ENCODE measurements at regions not wholly inside any gene's neighbourhood (a gene's known extent, or its start where the extent isn't known, plus 50 kb on each side); places are given as distances from the start of the nearest gene placed in this dataset.

DNA sequence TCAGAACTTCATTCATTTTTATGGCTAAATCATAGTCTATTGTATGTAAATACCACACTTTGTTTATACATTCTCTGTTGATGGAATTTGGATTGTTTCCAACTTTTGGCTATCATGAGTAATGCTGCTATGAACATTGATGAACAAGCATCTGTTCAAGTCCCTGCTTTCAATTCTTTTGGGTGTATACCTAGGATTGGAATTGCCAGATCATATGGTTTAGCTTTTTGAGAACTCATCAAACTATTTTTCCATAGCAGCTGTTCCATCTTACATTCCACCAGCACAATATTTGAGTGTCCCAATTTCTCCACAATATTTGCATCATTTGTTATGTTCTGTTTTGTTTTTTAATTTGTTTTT lies 52.3 kb upstream of the CCND2 start:
- no peak for ATAC-seq
- Histone ChIP-seq H2AFZ (no peak overlapping the region), H3K4me1 (ENCODE audit: insufficient read depth) (peaks cover 11% of the 10 kb centered on the region; the same call in 1 of the 2 replicates), H3K79me2 (replicated peaks; ENCODE audit: insufficient read depth) (no peaks in the 10 kb centered on the region), H4K20me1 (replicated peaks; ENCODE audit: insufficient read depth) (no peaks in the 10 kb centered on the region), H3K27me3 (ENCODE audit: insufficient read depth) (no peaks in the 10 kb centered on the region), H3K27ac (ENCODE audit: low read depth) (no peak overlapping the region), H3F3A (replicated peaks; ENCODE audit: low read depth) (no peaks in the 10 kb centered on the region), H3K4me3 (no peak overlapping the region), H3K4me2 (no peak overlapping the region), H3K9me2 (ENCODE audit: insufficient read depth) (no peaks in the 10 kb centered on the region; the same call in none of the 2 replicates), H3K36me3 (ENCODE audit: insufficient read depth) (no peaks in the 10 kb centered on the region)
- no peak overlapping the region for H3K4me3 Mint-ChIP-seq
- H3K9me3 Mint-ChIP-seq = peaks cover 3% of the 10 kb centered on the region; the same call in 1 of the 3 replicates
- H3K27ac Mint-ChIP-seq = no peak overlapping the region
- H3K27me3 Mint-ChIP-seq (ENCODE audit: insufficient read depth, low read depth, poor library complexity) = peaks cover 12% of the 10 kb centered on the region
- TF ChIP-seq EZH2 (IDR thresholded peaks at IDR 0.05; ENCODE audit: low read depth, unreplicated experiment) = no peak
- no peak for TF ChIP-seq STAT1 (IDR thresholded peaks at IDR 0.05; ENCODE audit: unreplicated experiment)
- TF ChIP-seq CREB1 (CRISPR knock-in tag; IDR thresholded peaks at IDR 0.05; ENCODE audit: low read depth) = no peak
- TF ChIP-seq, protein P1, sequence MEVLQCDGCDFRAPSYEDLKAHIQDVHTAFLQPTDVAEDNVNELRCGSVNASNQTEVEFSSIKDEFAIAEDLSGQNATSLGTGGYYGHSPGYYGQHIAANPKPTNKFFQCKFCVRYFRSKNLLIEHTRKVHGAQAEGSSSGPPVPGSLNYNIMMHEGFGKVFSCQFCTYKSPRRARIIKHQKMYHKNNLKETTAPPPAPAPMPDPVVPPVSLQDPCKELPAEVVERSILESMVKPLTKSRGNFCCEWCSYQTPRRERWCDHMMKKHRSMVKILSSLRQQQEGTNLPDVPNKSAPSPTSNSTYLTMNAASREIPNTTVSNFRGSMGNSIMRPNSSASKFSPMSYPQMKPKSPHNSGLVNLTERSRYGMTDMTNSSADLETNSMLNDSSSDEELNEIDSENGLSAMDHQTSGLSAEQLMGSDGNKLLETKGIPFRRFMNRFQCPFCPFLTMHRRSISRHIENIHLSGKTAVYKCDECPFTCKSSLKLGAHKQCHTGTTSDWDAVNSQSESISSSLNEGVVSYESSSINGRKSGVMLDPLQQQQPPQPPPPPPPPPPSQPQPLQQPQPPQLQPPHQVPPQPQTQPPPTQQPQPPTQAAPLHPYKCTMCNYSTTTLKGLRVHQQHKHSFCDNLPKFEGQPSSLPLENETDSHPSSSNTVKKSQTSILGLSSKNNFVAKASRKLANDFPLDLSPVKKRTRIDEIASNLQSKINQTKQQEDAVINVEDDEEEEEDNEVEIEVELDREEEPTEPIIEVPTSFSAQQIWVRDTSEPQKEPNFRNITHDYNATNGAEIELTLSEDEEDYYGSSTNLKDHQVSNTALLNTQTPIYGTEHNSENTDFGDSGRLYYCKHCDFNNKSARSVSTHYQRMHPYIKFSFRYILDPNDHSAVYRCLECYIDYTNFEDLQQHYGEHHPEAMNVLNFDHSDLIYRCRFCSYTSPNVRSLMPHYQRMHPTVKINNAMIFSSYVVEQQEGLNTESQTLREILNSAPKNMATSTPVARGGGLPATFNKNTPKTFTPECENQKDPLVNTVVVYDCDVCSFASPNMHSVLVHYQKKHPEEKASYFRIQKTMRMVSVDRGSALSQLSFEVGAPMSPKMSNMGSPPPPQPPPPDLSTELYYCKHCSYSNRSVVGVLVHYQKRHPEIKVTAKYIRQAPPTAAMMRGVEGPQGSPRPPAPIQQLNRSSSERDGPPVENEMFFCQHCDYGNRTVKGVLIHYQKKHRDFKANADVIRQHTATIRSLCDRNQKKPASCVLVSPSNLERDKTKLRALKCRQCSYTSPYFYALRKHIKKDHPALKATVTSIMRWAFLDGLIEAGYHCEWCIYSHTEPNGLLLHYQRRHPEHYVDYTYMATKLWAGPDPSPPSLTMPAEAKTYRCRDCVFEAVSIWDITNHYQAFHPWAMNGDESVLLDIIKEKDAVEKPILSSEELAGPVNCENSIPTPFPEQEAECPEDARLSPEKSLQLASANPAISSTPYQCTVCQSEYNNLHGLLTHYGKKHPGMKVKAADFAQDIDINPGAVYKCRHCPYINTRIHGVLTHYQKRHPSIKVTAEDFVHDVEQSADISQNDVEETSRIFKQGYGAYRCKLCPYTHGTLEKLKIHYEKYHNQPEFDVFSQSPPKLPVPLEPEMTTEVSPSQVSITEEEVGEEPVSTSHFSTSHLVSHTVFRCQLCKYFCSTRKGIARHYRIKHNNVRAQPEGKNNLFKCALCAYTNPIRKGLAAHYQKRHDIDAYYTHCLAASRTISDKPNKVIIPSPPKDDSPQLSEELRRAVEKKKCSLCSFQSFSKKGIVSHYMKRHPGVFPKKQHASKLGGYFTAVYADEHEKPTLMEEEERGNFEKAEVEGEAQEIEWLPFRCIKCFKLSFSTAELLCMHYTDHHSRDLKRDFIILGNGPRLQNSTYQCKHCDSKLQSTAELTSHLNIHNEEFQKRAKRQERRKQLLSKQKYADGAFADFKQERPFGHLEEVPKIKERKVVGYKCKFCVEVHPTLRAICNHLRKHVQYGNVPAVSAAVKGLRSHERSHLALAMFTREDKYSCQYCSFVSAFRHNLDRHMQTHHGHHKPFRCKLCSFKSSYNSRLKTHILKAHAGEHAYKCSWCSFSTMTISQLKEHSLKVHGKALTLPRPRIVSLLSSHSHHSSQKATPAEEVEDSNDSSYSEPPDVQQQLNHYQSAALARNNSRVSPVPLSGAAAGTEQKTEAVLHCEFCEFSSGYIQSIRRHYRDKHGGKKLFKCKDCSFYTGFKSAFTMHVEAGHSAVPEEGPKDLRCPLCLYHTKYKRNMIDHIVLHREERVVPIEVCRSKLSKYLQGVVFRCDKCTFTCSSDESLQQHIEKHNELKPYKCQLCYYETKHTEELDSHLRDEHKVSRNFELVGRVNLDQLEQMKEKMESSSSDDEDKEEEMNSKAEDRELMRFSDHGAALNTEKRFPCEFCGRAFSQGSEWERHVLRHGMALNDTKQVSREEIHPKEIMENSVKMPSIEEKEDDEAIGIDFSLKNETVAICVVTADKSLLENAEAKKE (CRISPR knock-in tag; IDR thresholded peaks at IDR 0.05) = no peak
- TF ChIP-seq ZNF331 (CRISPR knock-in tag; IDR thresholded peaks at IDR 0.05; ENCODE audit: low read depth) = no peak
- no peak for TF ChIP-seq JUNB (IDR thresholded peaks at IDR 0.05; ENCODE audit: unreplicated experiment)
- TF ChIP-seq, protein P2, sequence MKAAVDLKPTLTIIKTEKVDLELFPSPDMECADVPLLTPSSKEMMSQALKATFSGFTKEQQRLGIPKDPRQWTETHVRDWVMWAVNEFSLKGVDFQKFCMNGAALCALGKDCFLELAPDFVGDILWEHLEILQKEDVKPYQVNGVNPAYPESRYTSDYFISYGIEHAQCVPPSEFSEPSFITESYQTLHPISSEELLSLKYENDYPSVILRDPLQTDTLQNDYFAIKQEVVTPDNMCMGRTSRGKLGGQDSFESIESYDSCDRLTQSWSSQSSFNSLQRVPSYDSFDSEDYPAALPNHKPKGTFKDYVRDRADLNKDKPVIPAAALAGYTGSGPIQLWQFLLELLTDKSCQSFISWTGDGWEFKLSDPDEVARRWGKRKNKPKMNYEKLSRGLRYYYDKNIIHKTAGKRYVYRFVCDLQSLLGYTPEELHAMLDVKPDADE (IDR thresholded peaks at IDR 0.05) = no peak
- TF ChIP-seq, protein P3, sequence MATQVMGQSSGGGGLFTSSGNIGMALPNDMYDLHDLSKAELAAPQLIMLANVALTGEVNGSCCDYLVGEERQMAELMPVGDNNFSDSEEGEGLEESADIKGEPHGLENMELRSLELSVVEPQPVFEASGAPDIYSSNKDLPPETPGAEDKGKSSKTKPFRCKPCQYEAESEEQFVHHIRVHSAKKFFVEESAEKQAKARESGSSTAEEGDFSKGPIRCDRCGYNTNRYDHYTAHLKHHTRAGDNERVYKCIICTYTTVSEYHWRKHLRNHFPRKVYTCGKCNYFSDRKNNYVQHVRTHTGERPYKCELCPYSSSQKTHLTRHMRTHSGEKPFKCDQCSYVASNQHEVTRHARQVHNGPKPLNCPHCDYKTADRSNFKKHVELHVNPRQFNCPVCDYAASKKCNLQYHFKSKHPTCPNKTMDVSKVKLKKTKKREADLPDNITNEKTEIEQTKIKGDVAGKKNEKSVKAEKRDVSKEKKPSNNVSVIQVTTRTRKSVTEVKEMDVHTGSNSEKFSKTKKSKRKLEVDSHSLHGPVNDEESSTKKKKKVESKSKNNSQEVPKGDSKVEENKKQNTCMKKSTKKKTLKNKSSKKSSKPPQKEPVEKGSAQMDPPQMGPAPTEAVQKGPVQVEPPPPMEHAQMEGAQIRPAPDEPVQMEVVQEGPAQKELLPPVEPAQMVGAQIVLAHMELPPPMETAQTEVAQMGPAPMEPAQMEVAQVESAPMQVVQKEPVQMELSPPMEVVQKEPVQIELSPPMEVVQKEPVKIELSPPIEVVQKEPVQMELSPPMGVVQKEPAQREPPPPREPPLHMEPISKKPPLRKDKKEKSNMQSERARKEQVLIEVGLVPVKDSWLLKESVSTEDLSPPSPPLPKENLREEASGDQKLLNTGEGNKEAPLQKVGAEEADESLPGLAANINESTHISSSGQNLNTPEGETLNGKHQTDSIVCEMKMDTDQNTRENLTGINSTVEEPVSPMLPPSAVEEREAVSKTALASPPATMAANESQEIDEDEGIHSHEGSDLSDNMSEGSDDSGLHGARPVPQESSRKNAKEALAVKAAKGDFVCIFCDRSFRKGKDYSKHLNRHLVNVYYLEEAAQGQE (IDR thresholded peaks at IDR 0.05; ENCODE audit: unreplicated experiment) = no peak
- no peak for TF ChIP-seq EZH2phosphoT487 (IDR thresholded peaks at IDR 0.05; ENCODE audit: unreplicated experiment)
- TF ChIP-seq POLR2AphosphoS5 (IDR thresholded peaks at IDR 0.05; ENCODE audit: low read depth) = no peak
- TF ChIP-seq, protein P4, sequence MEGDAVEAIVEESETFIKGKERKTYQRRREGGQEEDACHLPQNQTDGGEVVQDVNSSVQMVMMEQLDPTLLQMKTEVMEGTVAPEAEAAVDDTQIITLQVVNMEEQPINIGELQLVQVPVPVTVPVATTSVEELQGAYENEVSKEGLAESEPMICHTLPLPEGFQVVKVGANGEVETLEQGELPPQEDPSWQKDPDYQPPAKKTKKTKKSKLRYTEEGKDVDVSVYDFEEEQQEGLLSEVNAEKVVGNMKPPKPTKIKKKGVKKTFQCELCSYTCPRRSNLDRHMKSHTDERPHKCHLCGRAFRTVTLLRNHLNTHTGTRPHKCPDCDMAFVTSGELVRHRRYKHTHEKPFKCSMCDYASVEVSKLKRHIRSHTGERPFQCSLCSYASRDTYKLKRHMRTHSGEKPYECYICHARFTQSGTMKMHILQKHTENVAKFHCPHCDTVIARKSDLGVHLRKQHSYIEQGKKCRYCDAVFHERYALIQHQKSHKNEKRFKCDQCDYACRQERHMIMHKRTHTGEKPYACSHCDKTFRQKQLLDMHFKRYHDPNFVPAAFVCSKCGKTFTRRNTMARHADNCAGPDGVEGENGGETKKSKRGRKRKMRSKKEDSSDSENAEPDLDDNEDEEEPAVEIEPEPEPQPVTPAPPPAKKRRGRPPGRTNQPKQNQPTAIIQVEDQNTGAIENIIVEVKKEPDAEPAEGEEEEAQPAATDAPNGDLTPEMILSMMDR (conservative IDR thresholded peaks at IDR 0.05; ENCODE audit: low read depth in 2 of 2) = no peak
- TF ChIP-seq ZNF114 (CRISPR knock-in tag; IDR thresholded peaks at IDR 0.05) = no peak
- no peaks in the 10 kb centered on the region for H3K36me3 Mint-ChIP-seq (ENCODE audit: low read depth)
- no peak for DNase-seq (ENCODE audit: low spot score)
- peaks cover 9% of the 10 kb centered on the region; the same call in 2 of the 3 replicates for H3K4me1 Mint-ChIP-seq

Data from GM23338 (cell line).